Stimulated activated CD8-positive, alpha-beta memory T cell treated with anti-CD3 and anti-CD28 coated beads, Interleukin-4, amount 100 ng/mL, for 48 hours (primary cell): ENCODE measurements at regions not wholly inside any gene's neighbourhood (a gene's known extent, or its start where the extent isn't known, plus 50 kb on each side); places are given as distances from the start of the nearest gene placed in this dataset.

Experiments used
- DNase-seq: peaks from one replicate; pipeline ENCODE4 v3.0.0-alpha.2; 2020

DNA sequence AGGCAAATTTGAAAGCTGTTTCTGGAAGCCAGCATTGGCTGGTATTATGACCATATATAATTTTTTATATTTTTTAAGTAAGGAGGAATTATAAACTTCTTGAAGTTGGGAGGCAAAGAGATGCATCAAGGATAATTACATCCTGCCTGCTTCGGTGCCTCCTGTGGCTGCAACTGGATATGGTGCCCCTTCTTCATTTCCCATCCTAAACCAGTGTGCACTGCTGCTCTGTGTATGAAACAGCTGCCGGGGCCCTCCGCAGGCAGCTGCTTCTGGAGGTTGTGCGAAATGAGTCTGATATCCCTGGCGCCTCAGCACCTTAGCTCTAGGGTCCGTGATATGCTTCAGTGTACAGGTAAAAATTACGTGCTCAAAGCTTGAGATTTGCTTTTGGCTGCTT lies 304.2 kb downstream of the ENC1 start:
- DNase-seq = no peak

DNA sequence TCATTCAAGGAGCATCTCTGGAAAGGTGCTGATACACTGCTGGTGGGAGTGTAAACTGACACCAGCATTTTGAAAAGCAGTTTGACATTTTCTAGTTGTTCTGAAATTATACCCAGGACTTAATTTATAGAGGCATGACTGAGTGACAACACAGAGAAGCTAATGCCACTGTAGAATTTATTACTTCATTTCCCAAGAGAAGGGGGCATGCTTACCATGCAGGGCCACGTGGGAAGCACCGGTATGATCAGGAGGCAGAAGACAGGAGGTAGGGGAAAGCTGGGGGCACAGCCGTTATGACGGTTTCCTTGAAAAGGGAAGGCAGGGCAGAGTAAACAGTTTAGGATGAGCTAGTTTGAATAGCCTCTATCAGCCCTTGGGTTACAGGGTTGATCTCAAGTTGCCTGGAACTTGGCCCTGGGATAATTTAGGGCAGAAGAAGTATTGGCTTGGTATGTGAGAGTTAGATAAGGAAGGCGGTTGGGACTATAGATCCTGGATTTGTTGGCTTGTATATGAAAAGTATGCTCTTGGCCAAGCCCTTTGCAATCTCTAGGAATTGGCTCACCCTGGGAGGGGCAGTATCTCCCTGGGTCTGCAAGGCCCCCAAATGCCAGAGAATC lies 305.7 kb downstream of the ENC1 start:
- no peak for DNase-seq

DNA sequence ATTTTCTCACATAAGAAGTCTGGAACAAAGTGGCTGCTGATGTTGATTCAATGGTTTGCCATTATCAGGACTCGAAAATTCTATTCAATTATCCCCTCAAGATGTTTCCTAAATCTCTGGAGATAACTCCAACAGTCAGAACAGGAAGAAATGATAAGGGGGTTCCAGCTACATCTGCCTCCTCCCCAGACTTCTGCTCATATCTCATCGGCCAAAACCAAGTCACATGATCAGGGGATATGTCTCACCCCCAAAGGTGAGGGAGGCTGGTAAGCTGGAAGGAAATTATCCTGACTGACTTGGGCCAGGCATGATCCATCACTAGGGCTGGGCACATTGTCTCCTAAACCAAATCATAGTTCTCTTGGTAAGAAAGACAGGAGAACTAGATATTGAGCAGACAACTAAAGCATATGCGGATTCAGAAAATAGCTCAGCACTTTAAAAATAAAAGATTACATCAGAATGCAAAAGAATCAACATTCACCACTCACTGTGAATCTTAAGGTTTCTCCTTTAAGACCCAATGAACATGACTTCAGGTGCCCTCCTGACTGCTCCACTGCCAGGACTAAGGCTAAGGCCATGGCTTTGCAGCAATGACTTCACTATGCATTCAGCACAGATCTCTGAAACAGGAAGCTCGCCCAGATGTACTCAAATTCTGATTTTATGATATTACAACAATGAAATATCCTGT lies 306.3 kb downstream of the ENC1 start:
- no peak for DNase-seq

- no peak for DNase-seq
Measured at GRCh38 chr5:74333430-74333829, 307.1 kb downstream of the ENC1 start.

GRCh38 chr5:74332682-74333081 lies 307.8 kb downstream of the ENC1 start:
- no peak for DNase-seq

- no peak for DNase-seq
Measured at GRCh38 chr5:74332006-74332405, 308.5 kb downstream of the ENC1 start.

GRCh38 chr5:74328221-74328630 lies 312.3 kb downstream of the ENC1 start:
- DNase-seq = no peak

- DNase-seq = no peak
Measured at GRCh38 chr5:74327339-74327685, 313.2 kb downstream of the ENC1 start.

- DNase-seq = peak; percentile 79
Measured at GRCh38 chr5:74326571-74327338, 313.8 kb downstream of the ENC1 start.

- no peak for DNase-seq
Measured at GRCh38 chr5:74325866-74326265, 314.7 kb downstream of the ENC1 start.

- no peak for DNase-seq
Measured at GRCh38 chr5:74324556-74324955, 316.0 kb downstream of the ENC1 start.

DNA sequence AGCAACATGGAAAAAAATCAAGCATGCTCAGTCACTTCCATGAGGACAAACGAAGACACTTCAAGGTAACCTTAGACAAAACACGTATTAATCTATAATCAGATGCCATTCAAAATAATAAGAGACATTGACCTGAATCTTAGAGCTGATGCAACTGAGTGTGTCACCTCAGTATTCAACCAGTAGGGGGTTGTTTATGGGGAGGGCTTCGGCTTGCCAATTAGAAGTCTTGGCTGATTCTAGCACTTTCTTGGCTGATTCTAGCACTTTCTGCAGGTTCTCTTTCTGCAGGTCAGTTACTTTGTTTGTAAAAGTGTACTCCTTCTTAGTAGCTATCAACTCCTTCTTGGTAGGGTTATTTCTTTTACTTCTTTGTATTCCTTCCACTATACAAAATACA lies 317.6 kb downstream of the ENC1 start:
- DNase-seq = no peak

DNA sequence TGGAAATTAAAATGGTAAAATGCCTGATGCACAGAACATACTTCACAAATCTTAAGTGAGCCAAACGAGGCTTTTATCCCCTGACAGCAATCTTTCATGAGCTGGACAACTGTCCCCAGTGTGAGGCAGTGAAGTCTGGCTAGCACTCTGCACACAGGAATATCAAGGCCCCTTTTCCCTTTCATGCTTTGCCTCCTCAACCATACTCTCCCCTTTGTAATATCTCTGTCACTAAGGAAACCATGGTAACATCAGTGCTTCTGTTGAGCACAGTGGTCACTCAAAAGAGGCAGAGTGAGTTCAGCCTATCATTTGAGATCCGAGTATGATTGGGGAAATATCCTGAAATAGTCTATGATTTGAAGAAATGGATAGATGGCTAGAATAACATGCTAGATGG lies 318.3 kb downstream of the ENC1 start:
- DNase-seq = no peak

DNA sequence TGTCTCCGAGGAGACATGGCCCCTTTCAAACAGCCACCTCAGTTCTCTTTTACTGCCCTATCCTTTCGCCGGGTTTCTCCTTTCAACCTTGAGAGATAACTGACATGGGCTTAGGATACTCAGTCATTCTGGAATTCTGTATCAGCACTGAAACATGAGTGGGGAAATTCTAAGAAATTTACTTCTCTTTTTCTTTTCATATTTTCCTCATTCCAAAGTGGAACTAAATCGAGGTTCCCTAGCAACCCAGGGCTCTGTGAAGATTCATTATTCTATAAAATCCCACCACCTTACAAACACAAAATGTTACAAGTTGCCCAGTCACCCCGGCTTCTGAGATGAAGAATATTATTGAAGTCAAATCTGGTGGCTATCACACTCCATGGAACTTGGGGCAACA lies 319.2 kb downstream of the ENC1 start:
- DNase-seq = no peak

GRCh38 chr5:74320526-74320925 lies 320.0 kb downstream of the ENC1 start:
- DNase-seq = no peak

DNA sequence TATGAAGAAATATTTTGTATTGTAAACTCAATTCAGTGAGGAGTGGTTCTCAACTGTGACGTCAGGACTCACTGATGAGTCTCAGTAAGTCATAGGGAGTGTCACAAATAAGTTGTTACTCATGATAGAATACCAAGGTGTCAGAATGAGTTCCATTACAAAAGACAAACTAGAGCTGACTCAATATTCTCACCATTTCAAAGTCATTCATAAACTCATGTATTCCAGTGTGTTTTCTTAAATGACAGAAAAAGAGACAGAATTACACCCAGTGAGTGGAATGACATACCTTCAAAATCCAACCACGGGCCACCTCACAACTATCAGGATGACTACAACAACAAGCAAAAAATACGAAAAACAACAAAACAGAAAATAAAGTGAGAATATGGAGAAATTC lies 321.5 kb downstream of the ENC1 start:
- DNase-seq = peak; percentile 48

DNA sequence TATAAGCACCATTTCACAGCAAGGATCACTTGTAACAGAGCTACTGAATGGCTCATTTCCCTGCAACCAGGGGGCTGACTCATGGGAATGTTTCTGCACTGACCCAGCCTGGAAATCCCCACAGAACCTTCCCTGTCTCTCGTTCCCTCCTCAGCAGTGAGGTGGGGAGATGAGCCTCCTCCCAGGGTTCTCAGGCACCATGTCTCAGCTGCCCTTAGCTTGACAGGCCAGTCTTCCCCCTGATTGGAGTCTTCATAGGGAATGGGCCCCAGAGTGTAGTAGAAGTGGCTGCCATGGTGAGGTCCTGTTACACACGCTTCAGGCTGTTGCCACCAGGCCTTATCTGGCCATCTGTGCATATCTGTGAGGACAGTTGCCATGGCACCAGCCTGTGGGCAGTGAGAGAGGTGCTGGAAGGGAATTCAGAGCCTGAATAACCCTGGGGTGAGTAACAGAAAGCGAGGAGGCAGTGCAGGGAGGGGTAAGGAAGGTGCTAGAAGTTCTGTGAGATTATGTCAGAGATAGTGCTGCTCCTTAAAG lies 324.4 kb downstream of the ENC1 start:
- DNase-seq = peak; percentile 53

GRCh38 chr5:74314906-74315305 lies 325.6 kb downstream of the ENC1 start:
- DNase-seq = no peak

DNA sequence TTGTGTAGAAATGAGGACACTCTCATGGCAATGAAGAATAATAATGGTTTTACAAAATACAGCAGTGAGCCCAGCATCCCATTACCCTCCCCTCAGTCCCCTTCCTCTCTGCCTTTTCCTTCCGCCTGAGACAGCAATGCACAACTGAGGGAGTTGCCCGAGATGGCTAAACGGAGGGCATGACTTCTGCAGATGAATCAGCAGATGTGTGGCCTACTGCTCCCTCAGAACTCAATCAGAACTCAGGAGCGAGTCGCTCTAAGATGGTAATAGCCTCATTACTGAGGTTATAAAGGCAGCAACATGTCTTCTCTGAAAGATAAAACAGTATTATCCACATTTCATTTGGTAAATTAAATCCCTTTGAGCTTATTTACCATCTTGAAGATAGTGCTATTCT lies 326.6 kb downstream of the ENC1 start:
- DNase-seq = no peak

DNA sequence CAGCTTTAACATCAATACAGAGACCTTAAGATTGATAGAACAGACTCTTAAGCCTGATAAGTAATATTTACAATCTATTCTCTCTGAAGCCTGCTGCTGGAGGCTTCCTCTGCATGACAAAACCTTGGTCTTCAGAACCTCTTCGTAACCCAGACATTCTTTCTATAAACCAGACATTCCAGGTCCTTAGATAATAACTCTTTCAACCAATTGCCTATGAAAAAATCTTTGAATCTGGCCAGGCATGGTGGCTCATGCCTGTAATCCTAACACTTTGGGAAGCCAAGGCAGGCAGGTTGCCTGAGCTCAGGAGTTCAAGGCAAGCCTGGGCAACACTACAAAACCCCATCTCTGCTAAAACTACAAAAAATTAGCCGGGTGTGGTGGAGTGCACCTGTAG lies 327.8 kb downstream of the ENC1 start:
- DNase-seq = no peak

DNA sequence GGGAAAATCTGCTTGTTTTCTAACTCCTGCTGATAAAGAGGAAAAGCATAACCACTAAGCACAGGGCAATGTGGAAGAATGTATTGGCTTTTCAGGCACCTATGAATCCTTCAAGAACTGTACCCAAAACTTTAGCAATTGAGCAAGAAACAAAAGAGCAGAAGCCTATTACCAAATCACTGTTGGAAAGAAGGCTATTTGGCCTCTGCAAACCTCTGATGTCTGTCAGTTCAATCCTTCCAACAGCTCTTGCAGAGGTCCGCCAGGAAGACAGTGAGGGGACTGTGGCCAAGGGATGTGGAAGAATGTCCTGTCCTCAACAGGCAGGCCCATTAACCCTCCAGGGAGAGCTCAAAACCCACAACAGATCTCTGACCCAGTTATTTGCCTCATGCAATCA lies 328.6 kb downstream of the ENC1 start:
- no peak for DNase-seq

- no peak for DNase-seq
Measured at GRCh38 chr5:74310997-74311930, 329.3 kb downstream of the ENC1 start.

GRCh38 chr5:74310386-74310785 lies 330.1 kb downstream of the ENC1 start:
- DNase-seq = no peak
